Adrenal gland (tissue), 9 donors: ENCODE measurements at regions not wholly inside any gene's neighbourhood (a gene's known extent, or its start where the extent isn't known, plus 50 kb on each side); places are given as distances from the start of the nearest gene placed in this dataset.
"Not testable (repeated sequence)": the region's sequence is repeated elsewhere in the genome, so short reads cannot be mapped to it uniquely, and the experiment has no call there.

ENCODE experiments used
- DNase-seq, 7 donors: peaks; one replicate each; pipeline ENCODE4 v3.0.0-alpha.2; 2019 to 2020
- H3K27ac ChIP-seq, 5 donors: fragments of 200-600 bp; sonication (generic) in 4 of 5; 1 replicate in 3 of 5; 2 replicates in 2 of 5; pipeline versions ENCODE4 v1.5.1 to v1.8.0; 2016 to 2020; ENCODE audit warnings: mild to moderate bottlenecking in 1 of 5
- H3K27me3 ChIP-seq: fragments of 200-600 bp; 2 replicates; pipeline ENCODE4 v1.8.0; 2021
- H3K36me3 ChIP-seq, 2 donors: fragments of 200-600 bp; replicated peaks in 1 of 2; 1 replicate in 1 of 2; 2 replicates in 1 of 2; pipeline versions ENCODE4 v1.5.1 to v1.8.0; 2018 to 2022
- H3K4me1 ChIP-seq, 2 donors: fragments of 200-600 bp; replicated peaks in 1 of 2; 1 replicate in 1 of 2; 2 replicates in 1 of 2; pipeline versions ENCODE4 v1.5.1 to v1.8.0; 2018 to 2021
- H3K4me3 ChIP-seq, 4 donors: fragments of 200-600 bp; sonication (generic) in 3 of 4; one replicate each; pipeline ENCODE4 v1.5.1; 2016 to 2018
- H3K9me3 ChIP-seq, 3 donors: fragments of 200-600 bp; sonication (generic) in 1 of 3; replicated peaks in 1 of 3; 1 replicate in 2 of 3; 2 replicates in 1 of 3; pipeline versions ENCODE4 v1.5.1 to v1.8.0; 2016 to 2021
- POLR2A ChIP-seq, 2 donors: fragments of 450-650 bp; IDR thresholded peaks; one replicate each; pipeline ENCODE4 v1.6.1; 2017; ENCODE audit warnings: antibody characterized with exemption in 2 of 2, mild to moderate bottlenecking in 2 of 2, moderate library complexity in 1 of 2
- WGBS, 4 donors: extraction: QIAGEN DNeasy Blood & Tissue Kit in 2 of 4; methylation state at CpG; one replicate each; pipeline versions ENCODE4 v1.1.5 to v1.1.7; 2013 to 2017; 5-methylcytosine and 5-hydroxymethylcytosine counted together
- intact Hi-C, 2 donors: fragments of 100-400 bp; cut with DNase I; formaldehyde crosslinking; loops; one replicate each; pipeline versions ENCODE4 v1.14.1 to v1.15.0; 2022 to 2023
- TF ChIP-seq, protein P1 (sequence below), 6 experiments: fragments of 450-650 bp in 4 of 6; fragments of 200-600 bp in 2 of 6; sonication (generic) in 1 of 6; IDR thresholded peaks; 1 replicate in 5 of 6; 2 replicates in 1 of 6; pipeline versions ENCODE4 v1.5.1 to v1.8.0; 2016 to 2021; ENCODE audit warnings: antibody characterized with exemption in 6 of 6, mild to moderate bottlenecking in 2 of 6, moderate library complexity in 1 of 6
- donor health status: healthy with polysubstance abuse.
- donor health status: Bipolar disorder and iron deficiency.
- donor health status: DM: yes; HTN: yes; CAD: no.
- donor health status: DM: no; HTN: no; CAD: no.
- donor health status: DM: no; HTN: no; CAD: no.

DNA sequence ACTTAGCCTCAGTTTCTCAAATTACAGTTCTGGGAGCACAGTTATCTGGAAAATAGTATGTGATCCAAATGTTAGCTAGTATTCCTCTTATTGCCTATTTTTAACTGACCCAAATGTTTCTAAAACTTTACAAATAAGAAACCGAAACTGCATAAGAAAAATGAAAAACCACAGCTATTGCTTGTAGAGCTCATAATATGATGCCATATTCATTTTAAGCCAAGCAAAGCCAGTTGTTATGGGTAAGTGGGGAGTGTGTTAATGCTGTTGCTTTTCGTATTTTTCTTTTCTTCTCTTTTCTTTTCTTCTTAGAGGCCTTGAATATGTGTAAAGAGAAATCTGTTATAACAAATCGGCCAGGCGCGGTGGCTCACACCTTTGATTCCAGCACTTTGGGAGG lies 447.4 kb upstream of the TUSC1 start:
- no peaks in the 10 kb centered on the region for H3K36me3 ChIP-seq
- H3K4me1 ChIP-seq = no peaks in the 10 kb centered on the region
- H3K4me3 ChIP-seq = no peak overlapping the region
- intact Hi-C loops = no loop called here
- no peak for DNase-seq
- no peaks in the 10 kb centered on the region for H3K9me3 ChIP-seq
- 89 to 94% (median 91%) methylated on average over 5 of the region's 5 CpGs for WGBS, 4 donors
- no peak for TF ChIP-seq POLR2A (IDR thresholded peaks at IDR 0.05)
- TF ChIP-seq, protein P1, sequence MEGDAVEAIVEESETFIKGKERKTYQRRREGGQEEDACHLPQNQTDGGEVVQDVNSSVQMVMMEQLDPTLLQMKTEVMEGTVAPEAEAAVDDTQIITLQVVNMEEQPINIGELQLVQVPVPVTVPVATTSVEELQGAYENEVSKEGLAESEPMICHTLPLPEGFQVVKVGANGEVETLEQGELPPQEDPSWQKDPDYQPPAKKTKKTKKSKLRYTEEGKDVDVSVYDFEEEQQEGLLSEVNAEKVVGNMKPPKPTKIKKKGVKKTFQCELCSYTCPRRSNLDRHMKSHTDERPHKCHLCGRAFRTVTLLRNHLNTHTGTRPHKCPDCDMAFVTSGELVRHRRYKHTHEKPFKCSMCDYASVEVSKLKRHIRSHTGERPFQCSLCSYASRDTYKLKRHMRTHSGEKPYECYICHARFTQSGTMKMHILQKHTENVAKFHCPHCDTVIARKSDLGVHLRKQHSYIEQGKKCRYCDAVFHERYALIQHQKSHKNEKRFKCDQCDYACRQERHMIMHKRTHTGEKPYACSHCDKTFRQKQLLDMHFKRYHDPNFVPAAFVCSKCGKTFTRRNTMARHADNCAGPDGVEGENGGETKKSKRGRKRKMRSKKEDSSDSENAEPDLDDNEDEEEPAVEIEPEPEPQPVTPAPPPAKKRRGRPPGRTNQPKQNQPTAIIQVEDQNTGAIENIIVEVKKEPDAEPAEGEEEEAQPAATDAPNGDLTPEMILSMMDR (IDR thresholded peaks at IDR 0.05) = no peak
- no peaks in the 10 kb centered on the region for H3K27me3 ChIP-seq
- no peak overlapping the region for H3K27ac ChIP-seq

DNA sequence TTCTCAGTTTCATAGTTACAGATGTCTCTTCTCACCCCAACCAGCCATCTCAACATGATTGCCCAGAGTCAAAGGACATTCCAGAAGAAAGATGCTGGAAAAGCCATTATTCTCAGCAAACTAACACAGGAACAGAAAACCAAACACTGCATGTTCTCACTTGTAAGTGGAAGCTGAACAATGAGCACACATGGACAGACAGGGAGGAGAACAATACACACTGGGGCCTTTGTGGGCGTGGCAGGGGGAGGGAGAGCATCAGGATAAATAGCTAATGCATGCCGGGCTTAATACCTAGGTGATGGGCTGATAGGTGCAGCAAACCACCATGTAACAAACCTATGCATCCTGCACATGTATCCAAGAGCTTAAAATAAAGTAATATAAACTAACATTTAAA lies 437.8 kb upstream of the TUSC1 start:
- H3K9me3 ChIP-seq, H3K27me3 ChIP-seq, H3K4me1 ChIP-seq, H3K36me3 ChIP-seq, H3K4me3 ChIP-seq, DNase-seq, intact Hi-C loops, H3K27ac ChIP-seq: not testable (repeated sequence)
- 54 to 65% (median 59%) methylated on average over 2 of the region's 2 CpGs for WGBS, 4 donors

DNA sequence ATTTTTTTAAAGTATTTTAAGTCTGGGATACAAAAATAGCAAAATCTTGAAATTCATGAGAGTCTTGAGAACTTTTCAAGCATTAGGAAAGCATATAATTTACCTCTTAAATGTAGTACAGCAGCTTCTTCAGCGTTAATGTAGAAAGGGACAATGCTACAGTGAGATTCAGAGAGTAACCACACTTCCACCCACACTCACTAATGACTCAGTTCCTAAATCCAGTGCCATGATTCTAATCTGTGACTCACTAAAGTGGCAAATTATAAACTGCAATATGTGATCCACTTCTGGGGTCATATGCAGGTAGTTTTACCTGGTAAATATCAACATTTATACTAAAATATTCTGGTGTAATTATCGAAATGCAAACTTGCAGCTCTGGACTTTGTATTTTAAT lies 434.5 kb upstream of the TUSC1 start:
- Histone ChIP-seq H3K9me3 (no peaks in the 10 kb centered on the region), H3K27me3 (no peaks in the 10 kb centered on the region), H3K27ac (no peak overlapping the region), H3K36me3 (no peaks in the 10 kb centered on the region), H3K4me1 (no peaks in the 10 kb centered on the region), H3K4me3 (no peak overlapping the region)
- TF ChIP-seq, protein P1 (IDR thresholded peaks at IDR 0.05) = no peak
- no peak for TF ChIP-seq POLR2A (IDR thresholded peaks at IDR 0.05)
- DNase-seq = no peak
- WGBS, 4 donors = 79 to 97% (median 85%) methylated on average over 2 of the region's 2 CpGs
- intact Hi-C loops = no loop called here

DNA sequence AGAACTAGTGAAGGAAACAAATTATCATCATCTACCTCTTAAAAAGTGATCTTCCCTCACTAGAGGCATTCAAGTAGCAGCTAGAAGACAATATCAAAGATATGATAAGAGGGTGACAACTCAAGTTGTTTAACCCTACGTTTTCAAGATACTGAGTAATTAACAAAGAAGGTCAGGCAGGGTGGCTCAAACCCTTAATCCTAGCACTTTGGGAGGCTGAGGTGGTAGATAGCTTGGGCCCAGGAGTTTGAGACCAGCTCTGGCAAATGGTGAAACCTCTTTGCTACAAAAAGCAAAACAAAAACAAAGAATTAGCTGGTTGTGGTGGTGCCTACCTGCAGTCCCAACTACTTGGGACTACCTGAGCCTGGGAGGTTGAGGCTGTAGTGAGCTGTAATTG lies 408.2 kb upstream of the TUSC1 start:
- Histone ChIP-seq H3K9me3 (no peaks in the 10 kb centered on the region), H3K36me3 (no peaks in the 10 kb centered on the region), H3K27me3 (no peaks in the 10 kb centered on the region), H3K27ac (no peak overlapping the region), H3K4me1 (no peaks in the 10 kb centered on the region), H3K4me3 (no peak overlapping the region)
- no peak for DNase-seq
- intact Hi-C loops = no loop called here
- TF ChIP-seq POLR2A (IDR thresholded peaks at IDR 0.05) = no peak
- TF ChIP-seq, protein P1 (IDR thresholded peaks at IDR 0.05) = no peak
- 28 to 54% (median 43%) methylated on average over 1 of the region's 1 CpG for WGBS, 4 donors

DNA sequence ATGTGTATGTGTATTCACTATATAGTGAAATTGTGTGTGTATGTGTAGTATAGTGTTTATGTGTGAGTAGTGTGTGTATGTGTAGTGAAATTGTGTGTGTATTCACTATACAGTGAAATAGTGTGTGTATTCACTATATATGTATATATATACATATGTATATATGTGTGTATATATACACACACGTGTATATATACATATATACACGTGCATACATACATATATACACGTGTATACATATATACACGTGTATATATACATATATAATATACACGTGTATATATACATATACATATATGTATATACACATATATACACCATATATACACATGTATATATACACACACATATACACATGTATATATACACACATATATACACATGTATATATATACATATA lies 403.6 kb upstream of the TUSC1 start:
- intact Hi-C loops = no loop called here
- H3K27me3 ChIP-seq = no peaks in the 10 kb centered on the region
- H3K4me3 ChIP-seq = no peak overlapping the region
- no peaks in the 10 kb centered on the region for H3K4me1 ChIP-seq
- WGBS, 4 donors = 57 to 70% (median 62%) methylated on average over 5 of the region's 5 CpGs
- H3K36me3 ChIP-seq = no peaks in the 10 kb centered on the region
- H3K27ac ChIP-seq = no peak overlapping the region
- no peaks in the 10 kb centered on the region for H3K9me3 ChIP-seq
- TF ChIP-seq, protein P1 (IDR thresholded peaks at IDR 0.05) = no peak
- TF ChIP-seq POLR2A (IDR thresholded peaks at IDR 0.05) = no peak
- no peak for DNase-seq
